Right ventricle myocardium inferior (tissue), 1 donor: ENCODE measurements at regions not wholly inside any gene's neighbourhood (a gene's known extent, or its start where the extent isn't known, plus 50 kb on each side); places are given as distances from the start of the nearest gene placed in this dataset.

Experiments
- ATAC-seq: fragments of 200-7000 bp; cut with Tn5 transposase; one replicate; pipeline ENCODE4 v1.9.1; 2020; ENCODE audit warnings: mild to moderate bottlenecking, moderate library complexity
- DNase-seq: peaks from one replicate; pipeline ENCODE4 v3.0.0; 2021; ENCODE audit errors: missing footprints
- intact Hi-C: fragments of 100-400 bp; cut with DNase I; formaldehyde crosslinking; loops from one replicate; pipeline ENCODE4 v1.11.0; 2022
- donor health status: DM: no; HTN: yes; CAD: no; lungs with severe emphysema.

DNA sequence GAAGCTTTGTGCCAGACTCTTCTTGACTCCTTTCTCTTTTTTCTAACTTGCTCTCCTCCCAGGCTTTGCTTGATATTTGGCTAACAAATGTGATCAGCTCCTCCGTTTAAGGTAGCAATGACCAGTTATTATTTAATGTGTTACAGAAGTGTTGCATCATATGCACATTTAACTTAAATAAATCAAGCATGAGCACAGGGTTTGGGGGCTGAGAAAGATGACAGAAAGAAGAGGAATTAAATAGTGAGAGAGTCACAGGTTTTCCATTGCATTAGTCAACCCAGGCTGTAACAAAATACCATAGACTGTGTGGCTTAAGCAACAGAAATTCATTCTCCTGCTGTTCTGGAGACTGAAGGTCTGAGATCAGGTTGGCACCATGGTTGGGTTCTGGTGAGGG lies 343.8 kb downstream of the RPRM start:
- no peak for DNase-seq
- no peak for ATAC-seq

DNA sequence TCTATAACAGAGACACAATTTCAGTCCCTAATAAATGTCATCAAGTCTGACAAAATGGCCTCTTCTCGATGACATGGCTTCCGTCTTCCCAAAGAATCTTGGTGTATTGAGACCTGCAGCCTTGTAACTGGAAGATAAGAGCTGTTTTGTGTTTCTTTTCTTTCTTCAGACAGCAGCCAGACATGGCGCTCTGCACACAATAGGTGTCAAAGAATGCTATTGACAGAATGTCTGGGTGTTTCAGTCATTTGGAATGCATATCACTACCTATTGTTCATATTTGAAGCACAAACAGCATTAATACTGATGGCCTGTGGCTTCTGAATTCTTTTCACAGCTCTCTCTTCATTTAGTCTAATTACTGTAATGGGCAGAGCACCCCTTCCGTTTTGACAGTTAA lies 344.8 kb downstream of the RPRM start:
- DNase-seq (no peak), ATAC-seq (no peak)

More for the DNA sequence above, 343.8 kb downstream of the RPRM start:
- intact Hi-C loops: no loop called here

DNA sequence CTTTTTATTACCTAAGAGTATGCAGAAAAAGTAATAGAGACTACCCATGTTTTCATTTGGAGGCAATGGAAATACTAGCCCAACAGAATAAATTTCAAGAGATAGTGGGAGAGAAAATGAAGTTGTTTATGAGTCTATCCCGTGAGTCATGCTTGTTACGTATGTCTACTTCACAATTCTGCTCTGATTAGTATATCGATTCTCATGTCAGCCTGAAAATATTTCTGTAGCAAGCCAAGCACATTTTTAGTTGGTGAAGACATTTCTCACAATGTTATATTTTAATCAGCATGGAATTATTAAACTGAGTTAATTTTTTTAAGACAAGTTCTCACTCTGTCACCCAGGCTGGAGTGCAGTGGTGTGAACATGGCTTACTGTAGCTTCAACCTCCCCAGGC lies 346.1 kb downstream of the RPRM start:
- DNase-seq (no peak), ATAC-seq (no peak)
- intact Hi-C loops: no loop called here

More for the DNA sequence above, 344.8 kb downstream of the RPRM start:
- intact Hi-C loops: no loop called here

DNA sequence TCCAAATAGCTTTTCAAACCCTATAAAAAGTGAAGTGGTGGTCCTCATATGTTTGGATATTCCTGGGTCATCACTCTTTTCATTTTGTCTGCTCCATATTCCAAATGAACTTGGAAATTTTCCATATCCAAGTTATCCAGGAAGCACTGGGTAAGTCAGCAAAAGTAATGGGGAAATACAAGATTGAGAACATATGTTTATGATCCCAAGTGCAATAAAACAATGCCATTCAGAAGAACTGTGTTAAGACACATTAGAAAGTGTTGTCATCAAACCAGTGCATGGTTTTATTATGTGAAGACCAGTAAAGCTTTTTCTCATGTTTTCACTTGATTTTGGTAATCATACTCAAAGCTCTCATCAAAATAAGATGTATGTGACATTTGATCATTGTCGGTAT lies 363.4 kb downstream of the RPRM start:
- DNase-seq (no peak), ATAC-seq (no peak)
- intact Hi-C loops: no loop called here

GRCh38 chr2:153110486-153110885 lies 368.1 kb downstream of the RPRM start:
- DNase-seq: no peak
- intact Hi-C loops: no loop called here
- ATAC-seq: no peak

DNA sequence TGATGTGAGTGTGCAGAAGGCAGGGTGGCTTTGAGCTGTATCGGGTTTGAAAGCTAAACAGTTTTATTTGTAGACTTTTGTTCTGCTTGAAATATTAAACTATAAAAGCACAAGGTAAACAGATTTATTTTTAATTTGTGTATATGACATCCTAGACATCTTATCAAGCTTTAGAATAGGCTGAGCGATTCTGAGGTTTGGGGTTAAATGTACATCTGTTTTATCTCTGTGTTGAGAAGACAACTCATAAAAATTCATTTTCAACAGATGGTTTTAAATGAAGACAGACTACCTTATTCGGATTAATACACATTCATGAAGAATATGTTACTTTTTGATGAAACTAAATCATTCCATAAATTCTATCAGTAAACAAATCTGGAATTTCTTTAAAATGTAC lies 368.8 kb downstream of the RPRM start:
- DNase-seq (no peak), ATAC-seq (no peak)
- intact Hi-C loops: no loop called here

DNA sequence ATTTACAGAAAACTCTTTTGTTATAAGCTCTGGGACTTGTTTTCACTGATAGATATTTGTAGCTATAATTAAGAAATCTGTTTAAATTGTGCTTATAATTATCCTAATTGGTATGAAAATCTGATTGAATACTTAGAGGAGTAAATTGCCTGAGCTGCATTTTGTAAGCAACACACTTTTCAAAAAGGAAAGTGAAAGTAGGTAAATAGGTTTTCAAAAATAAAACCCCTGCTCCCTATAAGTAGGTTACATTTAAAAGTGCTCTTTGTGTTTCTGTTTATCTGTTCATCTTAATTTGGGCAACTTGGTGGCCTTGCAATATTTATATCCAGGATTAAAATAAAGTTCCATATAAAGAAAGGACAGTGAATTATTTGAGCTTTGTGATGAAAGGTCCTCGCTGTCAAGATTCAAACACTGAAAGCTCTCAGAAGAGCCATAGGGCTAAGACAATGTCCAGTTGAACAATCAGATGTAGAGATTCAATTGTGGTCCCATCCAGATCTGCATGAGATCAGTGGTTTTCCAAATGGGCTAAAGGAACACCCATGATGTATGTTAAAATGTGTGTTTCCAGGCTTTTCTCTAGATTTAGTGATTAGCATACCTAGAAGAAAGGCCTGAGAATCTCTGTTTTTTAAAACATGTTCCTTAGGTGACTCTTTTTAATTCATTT lies 371.6 kb downstream of the RPRM start:
- no peak for ATAC-seq
- intact Hi-C loops: no loop called here
- no peak for DNase-seq

DNA sequence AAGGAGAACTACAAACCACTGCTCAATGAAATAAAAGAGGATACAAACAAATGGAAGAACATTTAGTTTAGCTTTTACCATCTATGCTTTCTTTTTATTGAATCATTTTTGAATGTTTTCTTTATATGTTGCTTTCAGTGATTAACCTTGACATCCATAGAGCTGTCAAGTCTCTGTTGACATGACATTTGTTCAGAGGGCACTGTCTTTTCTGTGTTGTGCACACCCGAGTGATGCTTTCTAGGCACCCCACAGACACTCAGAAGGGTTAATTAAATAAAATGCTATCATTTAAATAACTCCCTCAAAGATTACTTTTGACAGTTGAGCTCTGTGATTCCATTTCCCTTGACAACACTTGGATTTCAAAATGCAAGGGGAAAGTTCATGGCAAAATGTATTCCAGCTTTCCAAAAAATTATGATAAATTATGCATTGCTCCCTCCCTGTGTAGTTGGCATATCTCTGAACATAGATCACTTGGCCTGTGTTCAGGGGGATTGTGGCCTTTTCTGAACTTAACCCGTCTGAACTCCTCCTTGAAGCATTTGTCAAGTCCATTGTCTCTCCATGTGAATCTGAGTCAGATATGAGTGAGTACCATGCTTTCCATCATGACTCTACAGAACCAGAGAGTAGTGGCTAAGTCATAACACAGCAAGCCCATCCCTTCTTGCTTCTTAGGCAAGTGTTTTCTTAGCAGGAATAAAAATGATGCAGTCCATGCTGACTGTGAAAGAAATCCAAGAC lies 372.6 kb downstream of the RPRM start:
- intact Hi-C loops: no loop called here
- DNase-seq (no peak), ATAC-seq (no peak)

- intact Hi-C loops: no loop called here
- DNase-seq (no peak), ATAC-seq (no peak)
Observed at GRCh38 chr2:153101187-153101586, 377.4 kb downstream of the RPRM start.

GRCh38 chr2:153100151-153100550 lies 378.4 kb downstream of the RPRM start:
- ATAC-seq (no peak), DNase-seq (no peak)
- intact Hi-C loops: no loop called here

- ATAC-seq (no peak), DNase-seq (no peak)
- intact Hi-C loops: no loop called here
Observed at GRCh38 chr2:153098073-153098472, 379.7 kb downstream of the ARL6IP6 start.

GRCh38 chr2:153096272-153096671 lies 377.9 kb downstream of the ARL6IP6 start:
- no peak for DNase-seq
- ATAC-seq: no peak
- intact Hi-C loops: no loop called here

DNA sequence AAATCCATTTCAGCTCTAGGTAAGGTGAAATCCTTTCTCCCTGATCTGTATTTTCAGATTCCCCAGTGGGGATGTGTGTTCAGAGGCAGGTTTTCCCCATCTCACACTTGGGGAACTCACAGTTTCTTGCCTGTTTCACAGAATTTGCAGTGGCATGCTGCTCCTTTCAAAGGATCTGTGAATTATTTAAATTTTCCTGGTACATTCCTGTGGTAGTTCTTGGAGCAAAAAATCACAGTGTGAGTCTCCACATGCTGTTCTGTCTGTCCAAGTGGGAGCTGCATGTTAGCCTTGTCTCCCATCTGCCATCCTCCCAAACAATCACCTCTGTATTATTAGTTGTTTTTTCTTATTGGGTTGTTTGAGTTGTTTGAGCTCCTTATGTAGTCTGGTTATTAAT lies 372.9 kb downstream of the ARL6IP6 start:
- ATAC-seq (no peak), DNase-seq (no peak)
- intact Hi-C loops: no loop called here

- intact Hi-C loops: no loop called here
Observed at GRCh38 chr2:153079315-153079714, 360.9 kb downstream of the ARL6IP6 start.

DNA sequence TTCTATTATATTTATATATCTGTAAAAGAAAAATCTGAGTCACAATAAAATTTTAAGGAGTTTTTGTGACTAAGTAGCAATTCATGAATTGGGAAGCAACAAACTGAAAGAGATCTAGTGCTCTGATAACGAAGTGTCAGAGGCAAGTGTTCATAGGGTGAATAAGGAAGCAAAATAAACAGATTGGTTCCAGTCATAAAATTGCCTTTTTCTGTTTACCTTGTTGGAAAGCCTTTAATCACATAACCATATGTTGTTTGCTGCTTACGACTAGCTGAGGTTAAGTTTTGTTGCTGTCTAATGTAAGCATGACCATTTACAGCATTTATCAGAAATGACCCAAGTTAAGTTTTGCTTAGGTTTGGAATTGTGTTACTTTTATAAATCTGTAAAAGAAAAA lies 358.9 kb downstream of the ARL6IP6 start:
- intact Hi-C loops: no loop called here
- no peak for ATAC-seq
- DNase-seq: no peak

More at GRCh38 chr2:153079315-153079714, 360.9 kb downstream of the ARL6IP6 start:
- no peak for ATAC-seq
- no peak for DNase-seq

- ATAC-seq: no peak
- intact Hi-C loops: no loop called here
- DNase-seq: no peak
Observed at GRCh38 chr2:153074207-153074606, 355.8 kb downstream of the ARL6IP6 start.

GRCh38 chr2:153072813-153073212 lies 354.4 kb downstream of the ARL6IP6 start:
- intact Hi-C loops: no loop called here
- DNase-seq (no peak), ATAC-seq (no peak)

DNA sequence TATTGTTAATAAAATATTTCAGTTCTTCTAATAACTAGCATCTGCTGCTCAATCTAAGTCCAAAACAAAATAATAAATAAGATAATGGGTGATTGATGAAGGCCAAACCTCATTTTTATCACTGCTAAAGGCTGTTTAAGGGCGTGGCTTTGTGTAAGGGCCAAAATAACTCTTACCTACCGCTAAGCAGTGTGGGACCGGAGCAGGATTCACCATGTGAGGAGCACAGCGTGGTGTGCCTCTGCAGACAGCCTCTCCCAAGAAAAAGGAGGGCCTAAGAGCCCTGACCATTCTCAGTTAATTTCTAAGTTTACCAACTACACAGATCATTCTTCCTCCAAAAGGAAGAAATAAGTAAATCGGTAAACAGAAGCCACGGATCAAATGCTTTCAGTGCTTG lies 353.7 kb downstream of the ARL6IP6 start:
- DNase-seq (no peak), ATAC-seq (no peak)
- intact Hi-C loops: no loop called here

- ATAC-seq: no peak
Observed at GRCh38 chr2:153071090-153071489, 352.7 kb downstream of the ARL6IP6 start.

GRCh38 chr2:153068915-153069314 lies 350.5 kb downstream of the ARL6IP6 start:
- no peak for DNase-seq

More at GRCh38 chr2:153071090-153071489, 352.7 kb downstream of the ARL6IP6 start:
- DNase-seq: no peak
- intact Hi-C loops: no loop called here

GRCh38 chr2:153068052-153068451 lies 349.6 kb downstream of the ARL6IP6 start:
- intact Hi-C loops: no loop called here
- no peak for ATAC-seq
- no peak for DNase-seq

More at GRCh38 chr2:153068915-153069314, 350.5 kb downstream of the ARL6IP6 start:
- ATAC-seq: no peak
- intact Hi-C loops: no loop called here
